IgD-negative memory B cell (primary cell): ENCODE measurements at regions not wholly inside any gene's neighbourhood (a gene's known extent, or its start where the extent isn't known, plus 50 kb on each side); places are given as distances from the start of the nearest gene placed in this dataset.
"Not testable (repeated sequence)": the region's sequence is repeated elsewhere in the genome, so short reads cannot be mapped to it uniquely, and the experiment has no call there.

Experiments
- H3K27ac Mint-ChIP-seq, 3 donors: one replicate each; pipeline ENCODE4 v1.8.0; 2020 to 2022; ENCODE audit warnings: mild to moderate bottlenecking in 3 of 3, mixed read lengths in 3 of 3, moderate library complexity in 1 of 3
- H3K27me3 Mint-ChIP-seq: one replicate; pipeline ENCODE4 v1.8.0; 2021; ENCODE audit warnings: mixed read lengths
- H3K36me3 Mint-ChIP-seq: one replicate; pipeline ENCODE4 v1.8.0; 2020; ENCODE audit warnings: mild to moderate bottlenecking, mixed read lengths
- H3K4me1 Mint-ChIP-seq, 3 donors: one replicate each; pipeline ENCODE4 v1.8.0; 2020 to 2022; ENCODE audit warnings: mixed read lengths in 3 of 3, mild to moderate bottlenecking in 1 of 3
- H3K4me3 Mint-ChIP-seq, 4 donors: one replicate each; pipeline ENCODE4 v1.8.0; 2020 to 2022; ENCODE audit warnings: mild to moderate bottlenecking in 4 of 4, mixed read lengths in 4 of 4, moderate library complexity in 3 of 4
- H3K9me3 Mint-ChIP-seq, 3 donors: one replicate each; pipeline ENCODE4 v1.8.0; 2020 to 2021; ENCODE audit warnings: mixed read lengths in 3 of 3, mild to moderate bottlenecking in 1 of 3

GRCh38 chr2:118577202-118577601 lies 270.2 kb downstream of the EN1 start:
- Mint-ChIP-seq H3K27me3 (peaks cover 6% of the 10 kb centered on the region), H3K4me1 (no peaks in the 10 kb centered on the region), H3K9me3 (no peaks in the 10 kb centered on the region), H3K36me3 (no peaks in the 10 kb centered on the region), H3K27ac (no peak overlapping the region), H3K4me3 (no peak overlapping the region)

- Mint-ChIP-seq H3K27me3 (peaks cover 6% of the 10 kb centered on the region), H3K4me1 (no peaks in the 10 kb centered on the region), H3K4me3 (no peak overlapping the region), H3K36me3 (no peaks in the 10 kb centered on the region), H3K27ac (no peak overlapping the region), H3K9me3 (no peaks in the 10 kb centered on the region)
Observed at GRCh38 chr2:118576109-118576855, 271.2 kb downstream of the EN1 start.

GRCh38 chr2:118572380-118572779 lies 275.1 kb downstream of the EN1 start:
- H3K36me3 Mint-ChIP-seq, H3K27ac Mint-ChIP-seq, H3K4me3 Mint-ChIP-seq, H3K27me3 Mint-ChIP-seq, H3K4me1 Mint-ChIP-seq, H3K9me3 Mint-ChIP-seq: not testable (repeated sequence)

- Mint-ChIP-seq H3K36me3 (no peaks in the 10 kb centered on the region), H3K4me1 (no peaks in the 10 kb centered on the region), H3K27ac (no peak overlapping the region), H3K9me3 (no peaks in the 10 kb centered on the region), H3K27me3 (peaks cover 6% of the 10 kb centered on the region), H3K4me3 (no peak overlapping the region)
Observed at GRCh38 chr2:118569876-118570535, 277.4 kb downstream of the EN1 start.

- no peaks in the 10 kb centered on the region for H3K36me3 Mint-ChIP-seq
- no peak overlapping the region for H3K4me3 Mint-ChIP-seq
- no peaks in the 10 kb centered on the region for H3K9me3 Mint-ChIP-seq
- no peak overlapping the region for H3K27ac Mint-ChIP-seq
- H3K27me3 Mint-ChIP-seq: peaks cover 1% of the 10 kb centered on the region
- H3K4me1 Mint-ChIP-seq: no peaks in the 10 kb centered on the region
Observed at GRCh38 chr2:118568700-118569099, 278.7 kb downstream of the EN1 start.

GRCh38 chr2:118565786-118566540 lies 281.5 kb downstream of the EN1 start:
- no peak overlapping the region for H3K4me3 Mint-ChIP-seq
- H3K4me1 Mint-ChIP-seq: no peaks in the 10 kb centered on the region
- H3K36me3 Mint-ChIP-seq: no peaks in the 10 kb centered on the region
- H3K27me3 Mint-ChIP-seq: no peaks in the 10 kb centered on the region
- no peak overlapping the region for H3K27ac Mint-ChIP-seq
- H3K9me3 Mint-ChIP-seq: no peaks in the 10 kb centered on the region

- H3K27ac Mint-ChIP-seq: no peak overlapping the region
- H3K36me3 Mint-ChIP-seq: no peaks in the 10 kb centered on the region
- H3K27me3 Mint-ChIP-seq: no peaks in the 10 kb centered on the region
Observed at GRCh38 chr2:118565301-118565700, 282.1 kb downstream of the EN1 start.

GRCh38 chr2:118562144-118562543 lies 285.3 kb downstream of the EN1 start:
- H3K9me3 Mint-ChIP-seq: no peaks in the 10 kb centered on the region
- H3K27ac Mint-ChIP-seq: no peak overlapping the region
- H3K27me3 Mint-ChIP-seq: no peaks in the 10 kb centered on the region
- no peaks in the 10 kb centered on the region for H3K36me3 Mint-ChIP-seq
- H3K4me3 Mint-ChIP-seq: no peak overlapping the region
- H3K4me1 Mint-ChIP-seq: no peaks in the 10 kb centered on the region

More at GRCh38 chr2:118565301-118565700, 282.1 kb downstream of the EN1 start:
- Mint-ChIP-seq H3K4me1 (no peaks in the 10 kb centered on the region), H3K9me3 (no peaks in the 10 kb centered on the region), H3K4me3 (no peak overlapping the region)

GRCh38 chr2:118558846-118559245 lies 288.6 kb downstream of the EN1 start:
- no peaks in the 10 kb centered on the region for H3K4me1 Mint-ChIP-seq
- no peak overlapping the region for H3K4me3 Mint-ChIP-seq
- no peaks in the 10 kb centered on the region for H3K36me3 Mint-ChIP-seq
- H3K27ac Mint-ChIP-seq: no peak overlapping the region
- H3K9me3 Mint-ChIP-seq: no peaks in the 10 kb centered on the region
- no peaks in the 10 kb centered on the region for H3K27me3 Mint-ChIP-seq

- H3K27me3 Mint-ChIP-seq: no peaks in the 10 kb centered on the region
- no peaks in the 10 kb centered on the region for H3K9me3 Mint-ChIP-seq
- H3K27ac Mint-ChIP-seq: no peak overlapping the region
- no peaks in the 10 kb centered on the region for H3K4me1 Mint-ChIP-seq
- H3K36me3 Mint-ChIP-seq: no peaks in the 10 kb centered on the region
- H3K4me3 Mint-ChIP-seq: no peak overlapping the region
Observed at GRCh38 chr2:118557791-118558190, 289.7 kb downstream of the EN1 start.

- Mint-ChIP-seq H3K27ac (no peak overlapping the region), H3K36me3 (no peaks in the 10 kb centered on the region), H3K4me3 (no peak overlapping the region), H3K27me3 (no peaks in the 10 kb centered on the region), H3K4me1 (no peaks in the 10 kb centered on the region), H3K9me3 (no peaks in the 10 kb centered on the region)
Observed at GRCh38 chr2:118557016-118557415, 290.4 kb downstream of the EN1 start.

- H3K9me3 Mint-ChIP-seq: no peaks in the 10 kb centered on the region
- H3K36me3 Mint-ChIP-seq: no peaks in the 10 kb centered on the region
- no peak overlapping the region for H3K27ac Mint-ChIP-seq
- no peaks in the 10 kb centered on the region for H3K4me1 Mint-ChIP-seq
- H3K4me3 Mint-ChIP-seq: no peak overlapping the region
- H3K27me3 Mint-ChIP-seq: no peaks in the 10 kb centered on the region
Observed at GRCh38 chr2:118554616-118555015, 292.8 kb downstream of the EN1 start.

- no peak overlapping the region for H3K27ac Mint-ChIP-seq
- no peak overlapping the region for H3K4me3 Mint-ChIP-seq
- peaks cover 2% of the 10 kb centered on the region for H3K27me3 Mint-ChIP-seq
- peaks cover 0 to 1% (median 0%) of the 10 kb centered on the region in 3 donors for H3K9me3 Mint-ChIP-seq
- no peaks in the 10 kb centered on the region for H3K4me1 Mint-ChIP-seq
- no peaks in the 10 kb centered on the region for H3K36me3 Mint-ChIP-seq
Observed at GRCh38 chr2:118549503-118549902, 297.9 kb downstream of the EN1 start.

- Mint-ChIP-seq H3K4me3 (no peak overlapping the region), H3K9me3 (peaks cover 0 to 1% (median 0%) of the 10 kb centered on the region in 3 donors), H3K36me3 (no peaks in the 10 kb centered on the region), H3K4me1 (no peaks in the 10 kb centered on the region), H3K27ac (no peak overlapping the region), H3K27me3 (peaks cover 2% of the 10 kb centered on the region)
Observed at GRCh38 chr2:118548880-118549488, 298.5 kb downstream of the EN1 start.

- no peaks in the 10 kb centered on the region for H3K36me3 Mint-ChIP-seq
- no peaks in the 10 kb centered on the region for H3K9me3 Mint-ChIP-seq
- H3K4me1 Mint-ChIP-seq: no peaks in the 10 kb centered on the region
- peaks cover 2% of the 10 kb centered on the region for H3K27me3 Mint-ChIP-seq
- H3K27ac Mint-ChIP-seq: no peak overlapping the region
- no peak overlapping the region for H3K4me3 Mint-ChIP-seq
Observed at GRCh38 chr2:118539290-118539689, 308.2 kb downstream of the EN1 start.
